Peyer's patch (tissue), 4 donors: ENCODE measurements at regions not wholly inside any gene's neighbourhood (a gene's known extent, or its start where the extent isn't known, plus 50 kb on each side); places are given as distances from the start of the nearest gene placed in this dataset.

ENCODE experiments used
- DNase-seq, 3 donors: peaks; one replicate each; pipeline ENCODE4 v3.0.0-alpha.2; 2017 to 2019
- H3K27ac ChIP-seq, 4 donors: fragments of 200-600 bp; sonication (generic); one replicate each; pipeline ENCODE4 v1.5.1; 2016 to 2019
- H3K27me3 ChIP-seq, 2 donors: fragments of 200-600 bp; sonication (generic); one replicate each; pipeline ENCODE4 v1.5.1; 2019
- H3K36me3 ChIP-seq, 3 donors: fragments of 200-600 bp; sonication (generic); one replicate each; pipeline ENCODE4 v1.5.1; 2016 to 2019
- H3K4me1 ChIP-seq, 4 donors: fragments of 200-600 bp; sonication (generic); one replicate each; pipeline ENCODE4 v1.5.1; 2016 to 2019
- H3K4me3 ChIP-seq, 4 donors: fragments of 200-600 bp; sonication (generic); 1 replicate in 3 of 4; 2 replicates in 1 of 4; pipeline ENCODE4 v1.5.1; 2016 to 2019; ENCODE audit warnings: mild to moderate bottlenecking in 1 of 4
- H3K9me3 ChIP-seq, 4 donors: fragments of 200-600 bp; sonication (generic); one replicate each; pipeline ENCODE4 v1.5.1; 2016 to 2019; ENCODE audit warnings: mild to moderate bottlenecking in 1 of 4
- POLR2A ChIP-seq, 2 donors: fragments of 450-650 bp; IDR thresholded peaks; one replicate each; pipeline ENCODE4 v1.5.1; 2017; ENCODE audit warnings: antibody characterized with exemption in 2 of 2, mild to moderate bottlenecking in 2 of 2, moderate library complexity in 2 of 2
- TF ChIP-seq, protein P1 (sequence below), 6 experiments: fragments of 450-650 bp in 4 of 6; fragments of 200-600 bp in 2 of 6; sonication (generic) in 1 of 6; IDR thresholded peaks; one replicate each; pipeline ENCODE4 v1.5.1; 2017 to 2019; ENCODE audit warnings: antibody characterized with exemption in 6 of 6, mild to moderate bottlenecking in 3 of 6, moderate library complexity in 1 of 6

DNA sequence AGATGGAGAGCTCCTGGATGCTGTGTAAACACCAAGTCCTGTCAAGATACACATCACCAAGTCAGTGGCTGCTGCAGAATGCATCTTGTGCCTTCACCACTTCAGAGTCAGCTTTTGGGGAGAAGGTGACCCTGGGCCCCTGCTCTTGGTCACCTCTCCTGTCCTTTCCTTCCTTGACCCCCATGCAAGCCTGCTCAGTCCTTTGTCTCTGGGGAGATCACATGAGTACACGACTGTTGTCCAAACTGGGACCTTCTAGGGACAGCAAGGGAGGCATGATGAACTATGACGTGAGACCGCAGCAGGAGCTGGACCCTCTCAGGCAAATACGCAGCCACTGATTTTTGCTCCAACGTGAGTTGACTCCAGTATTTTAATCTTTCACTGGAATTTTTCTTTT is 706.9 kb upstream of the ID2 start:
- Histone ChIP-seq H3K4me1 (no peaks in the 10 kb centered on the region), H3K9me3 (no peaks in the 10 kb centered on the region), H3K36me3 (no peaks in the 10 kb centered on the region), H3K4me3 (no peak overlapping the region), H3K27me3 (no peaks in the 10 kb centered on the region), H3K27ac (no peak overlapping the region)
- no peak for DNase-seq
- TF ChIP-seq, protein P1, sequence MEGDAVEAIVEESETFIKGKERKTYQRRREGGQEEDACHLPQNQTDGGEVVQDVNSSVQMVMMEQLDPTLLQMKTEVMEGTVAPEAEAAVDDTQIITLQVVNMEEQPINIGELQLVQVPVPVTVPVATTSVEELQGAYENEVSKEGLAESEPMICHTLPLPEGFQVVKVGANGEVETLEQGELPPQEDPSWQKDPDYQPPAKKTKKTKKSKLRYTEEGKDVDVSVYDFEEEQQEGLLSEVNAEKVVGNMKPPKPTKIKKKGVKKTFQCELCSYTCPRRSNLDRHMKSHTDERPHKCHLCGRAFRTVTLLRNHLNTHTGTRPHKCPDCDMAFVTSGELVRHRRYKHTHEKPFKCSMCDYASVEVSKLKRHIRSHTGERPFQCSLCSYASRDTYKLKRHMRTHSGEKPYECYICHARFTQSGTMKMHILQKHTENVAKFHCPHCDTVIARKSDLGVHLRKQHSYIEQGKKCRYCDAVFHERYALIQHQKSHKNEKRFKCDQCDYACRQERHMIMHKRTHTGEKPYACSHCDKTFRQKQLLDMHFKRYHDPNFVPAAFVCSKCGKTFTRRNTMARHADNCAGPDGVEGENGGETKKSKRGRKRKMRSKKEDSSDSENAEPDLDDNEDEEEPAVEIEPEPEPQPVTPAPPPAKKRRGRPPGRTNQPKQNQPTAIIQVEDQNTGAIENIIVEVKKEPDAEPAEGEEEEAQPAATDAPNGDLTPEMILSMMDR (IDR thresholded peaks at IDR 0.05), result no peak
- no peak for TF ChIP-seq POLR2A (IDR thresholded peaks at IDR 0.05)

DNA sequence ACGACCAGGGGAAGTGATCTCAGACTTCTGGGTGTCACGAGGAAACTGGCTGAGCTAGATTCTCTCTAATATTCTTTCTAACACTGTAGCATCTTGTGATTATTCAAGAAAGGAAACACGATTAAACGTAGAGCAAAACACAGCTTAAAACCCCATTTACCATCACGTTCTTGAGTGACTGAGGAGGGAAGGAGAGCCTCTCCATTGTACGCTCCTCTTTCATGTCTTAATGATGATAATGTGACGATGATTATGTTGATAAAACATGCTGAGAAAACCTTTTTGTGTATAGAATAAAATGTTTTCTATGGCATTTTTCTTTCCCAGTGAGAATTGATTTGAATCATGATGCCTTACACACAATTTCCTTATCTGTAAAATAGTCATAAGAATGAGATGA is 705.6 kb upstream of the ID2 start:
- H3K36me3 ChIP-seq, result no peaks in the 10 kb centered on the region
- H3K4me3 ChIP-seq, result no peak overlapping the region
- no peaks in the 10 kb centered on the region for H3K27me3 ChIP-seq
- H3K27ac ChIP-seq, result no peak overlapping the region
- DNase-seq, result no peak
- H3K4me1 ChIP-seq, result no peaks in the 10 kb centered on the region
- H3K9me3 ChIP-seq, result no peaks in the 10 kb centered on the region
- no peak for TF ChIP-seq POLR2A (IDR thresholded peaks at IDR 0.05)
- TF ChIP-seq, protein P1 (IDR thresholded peaks at IDR 0.05), result no peak

DNA sequence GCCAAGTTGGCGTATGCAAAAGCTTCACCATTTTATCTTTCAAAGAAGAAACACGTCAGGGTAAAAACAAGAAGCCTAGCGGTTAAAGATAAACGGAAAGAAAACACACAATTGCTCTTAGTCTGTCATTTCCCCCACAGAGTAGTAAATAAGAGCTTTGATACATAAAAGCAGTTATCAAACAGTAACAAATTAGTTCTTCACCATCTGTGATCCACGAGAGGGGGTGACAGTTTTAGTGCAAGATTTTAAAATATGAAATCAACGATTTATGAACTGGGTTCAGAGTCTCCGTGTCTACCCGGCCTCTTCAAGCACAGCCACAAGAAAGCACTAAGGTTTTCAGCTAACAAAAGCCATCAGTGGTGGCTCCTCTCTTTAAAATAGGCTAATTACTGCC is 703.9 kb upstream of the ID2 start:
- TF ChIP-seq, protein P1 (IDR thresholded peaks at IDR 0.05), result no peak
- no peak for TF ChIP-seq POLR2A (IDR thresholded peaks at IDR 0.05)

DNA sequence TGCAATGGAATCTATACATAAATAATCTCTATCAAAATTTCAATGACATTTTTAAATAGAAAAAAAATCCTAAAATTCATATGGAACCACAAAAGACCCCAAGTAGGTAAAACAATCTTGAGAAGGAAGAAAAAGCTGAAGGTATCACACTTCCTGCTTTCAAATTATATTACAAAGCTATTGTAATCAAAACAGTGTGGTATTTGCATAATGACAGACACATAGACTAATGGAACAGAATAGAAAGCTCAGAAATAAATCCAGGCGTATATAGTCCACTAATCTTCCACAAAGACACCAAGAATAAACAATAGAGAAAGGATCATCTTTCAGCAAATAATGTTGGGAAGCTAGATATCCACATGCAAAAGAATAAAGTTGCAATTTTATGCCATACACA is 699.8 kb upstream of the ID2 start:
- H3K4me1 ChIP-seq, result no peaks in the 10 kb centered on the region
- H3K4me3 ChIP-seq, result no peak overlapping the region
- peaks cover 0 to 8% (median 0%) of the 10 kb centered on the region in 4 donors for H3K9me3 ChIP-seq
- no peak for DNase-seq
- no peak overlapping the region for H3K27ac ChIP-seq
- TF ChIP-seq POLR2A (IDR thresholded peaks at IDR 0.05), result no peak
- TF ChIP-seq, protein P1 (IDR thresholded peaks at IDR 0.05), result no peak
- no peaks in the 10 kb centered on the region for H3K36me3 ChIP-seq
- H3K27me3 ChIP-seq, result no peaks in the 10 kb centered on the region

More for the DNA sequence above, 703.9 kb upstream of the ID2 start:
- no peaks in the 10 kb centered on the region for H3K4me1 ChIP-seq
- H3K36me3 ChIP-seq, result no peaks in the 10 kb centered on the region
- no peaks in the 10 kb centered on the region for H3K27me3 ChIP-seq
- H3K27ac ChIP-seq, result no peak overlapping the region
- no peak overlapping the region for H3K4me3 ChIP-seq
- DNase-seq, result no peak
- H3K9me3 ChIP-seq, result peaks cover 0 to 8% (median 0%) of the 10 kb centered on the region in 4 donors

DNA sequence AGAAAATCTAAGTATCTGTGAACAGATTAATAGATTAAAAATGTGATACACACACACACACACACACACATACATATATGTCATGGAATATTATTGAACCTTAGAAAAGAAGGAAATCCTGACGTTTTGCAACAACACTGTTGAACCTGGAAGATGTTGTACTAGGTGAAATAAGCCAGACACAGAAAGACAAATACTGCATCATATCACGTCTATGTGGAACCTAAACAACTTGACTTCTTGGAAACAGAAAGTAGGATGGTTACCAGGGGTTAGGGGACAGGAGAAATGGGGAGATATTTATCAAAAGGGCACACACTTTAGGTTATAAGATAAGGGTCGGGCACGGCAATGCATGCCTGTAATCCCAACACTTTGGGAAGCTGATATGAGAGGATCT is 698.4 kb upstream of the ID2 start:
- no peak overlapping the region for H3K4me3 ChIP-seq
- DNase-seq, result no peak
- H3K4me1 ChIP-seq, result no peaks in the 10 kb centered on the region
- H3K36me3 ChIP-seq, result no peaks in the 10 kb centered on the region
- TF ChIP-seq POLR2A (IDR thresholded peaks at IDR 0.05), result no peak
- TF ChIP-seq, protein P1 (IDR thresholded peaks at IDR 0.05), result no peak
- peaks cover 0 to 8% (median 0%) of the 10 kb centered on the region in 4 donors for H3K9me3 ChIP-seq
- no peak overlapping the region for H3K27ac ChIP-seq
- H3K27me3 ChIP-seq, result no peaks in the 10 kb centered on the region

DNA sequence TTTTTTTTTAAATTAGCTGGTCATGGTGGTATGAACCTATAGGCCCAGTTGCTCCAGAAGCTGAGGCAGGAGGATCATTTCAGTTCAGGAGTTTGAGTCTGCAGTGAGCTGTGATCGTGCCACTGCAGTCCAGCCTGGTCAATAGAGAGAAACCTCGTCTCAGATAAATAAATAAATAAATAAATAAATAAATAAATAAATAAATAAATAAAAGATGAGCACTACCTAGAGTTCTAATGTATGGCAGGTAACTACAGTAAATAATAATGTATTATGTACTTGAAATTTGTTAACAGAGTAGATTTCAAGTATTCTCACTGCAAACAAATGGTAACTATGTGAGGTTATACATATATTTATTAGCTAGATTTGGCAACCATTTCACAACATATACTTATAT is 697.9 kb upstream of the ID2 start:
- TF ChIP-seq POLR2A (IDR thresholded peaks at IDR 0.05), result no peak
- TF ChIP-seq, protein P1 (IDR thresholded peaks at IDR 0.05), result no peak

More for the DNA sequence above, 697.9 kb upstream of the ID2 start:
- no peaks in the 10 kb centered on the region for H3K27me3 ChIP-seq
- H3K27ac ChIP-seq, result no peak overlapping the region
- no peaks in the 10 kb centered on the region for H3K4me1 ChIP-seq
- H3K36me3 ChIP-seq, result no peaks in the 10 kb centered on the region
- peaks cover 0 to 8% (median 0%) of the 10 kb centered on the region in 4 donors for H3K9me3 ChIP-seq
- no peak for DNase-seq
- H3K4me3 ChIP-seq, result no peak overlapping the region
